GM12872 (cell line): ENCODE measurements at regions not wholly inside any gene's neighbourhood (a gene's known extent, or its start where the extent isn't known, plus 50 kb on each side); places are given as distances from the start of the nearest gene placed in this dataset.

Experiments used
- TF ChIP-seq, protein P1 (sequence below): IDR thresholded peaks from 3 replicates; pipeline ENCODE4 v1.5.1; 2011; ENCODE audit warnings: low read depth, mild to moderate bottlenecking, low read length, moderate library complexity; ENCODE audit not compliant: insufficient read depth

GRCh38 chr2:65562890-65563289, 130.5 kb upstream of the SPRED2 start:
- TF ChIP-seq, protein P1, sequence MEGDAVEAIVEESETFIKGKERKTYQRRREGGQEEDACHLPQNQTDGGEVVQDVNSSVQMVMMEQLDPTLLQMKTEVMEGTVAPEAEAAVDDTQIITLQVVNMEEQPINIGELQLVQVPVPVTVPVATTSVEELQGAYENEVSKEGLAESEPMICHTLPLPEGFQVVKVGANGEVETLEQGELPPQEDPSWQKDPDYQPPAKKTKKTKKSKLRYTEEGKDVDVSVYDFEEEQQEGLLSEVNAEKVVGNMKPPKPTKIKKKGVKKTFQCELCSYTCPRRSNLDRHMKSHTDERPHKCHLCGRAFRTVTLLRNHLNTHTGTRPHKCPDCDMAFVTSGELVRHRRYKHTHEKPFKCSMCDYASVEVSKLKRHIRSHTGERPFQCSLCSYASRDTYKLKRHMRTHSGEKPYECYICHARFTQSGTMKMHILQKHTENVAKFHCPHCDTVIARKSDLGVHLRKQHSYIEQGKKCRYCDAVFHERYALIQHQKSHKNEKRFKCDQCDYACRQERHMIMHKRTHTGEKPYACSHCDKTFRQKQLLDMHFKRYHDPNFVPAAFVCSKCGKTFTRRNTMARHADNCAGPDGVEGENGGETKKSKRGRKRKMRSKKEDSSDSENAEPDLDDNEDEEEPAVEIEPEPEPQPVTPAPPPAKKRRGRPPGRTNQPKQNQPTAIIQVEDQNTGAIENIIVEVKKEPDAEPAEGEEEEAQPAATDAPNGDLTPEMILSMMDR: no peak

DNA sequence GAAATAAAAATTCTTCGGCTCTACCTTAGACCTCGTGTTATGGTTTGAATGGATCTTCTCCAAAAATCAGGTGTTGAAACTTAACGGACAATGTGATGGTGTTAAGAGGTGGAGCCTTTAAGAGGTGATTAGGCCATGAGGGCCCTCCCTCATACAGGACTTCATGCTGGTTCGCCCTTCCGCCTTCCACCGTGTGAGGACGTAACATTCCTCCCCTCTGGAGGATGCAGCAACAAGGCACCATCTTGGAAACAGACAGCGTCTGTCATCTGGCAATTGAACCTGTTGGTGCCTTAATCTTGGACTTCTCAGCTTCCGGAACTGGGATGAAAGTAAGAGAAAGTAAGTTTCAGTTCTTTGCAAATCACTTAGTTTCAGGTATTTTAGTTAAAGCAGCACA, 126.3 kb upstream of the SPRED2 start:
- TF ChIP-seq, protein P1: no peak

DNA sequence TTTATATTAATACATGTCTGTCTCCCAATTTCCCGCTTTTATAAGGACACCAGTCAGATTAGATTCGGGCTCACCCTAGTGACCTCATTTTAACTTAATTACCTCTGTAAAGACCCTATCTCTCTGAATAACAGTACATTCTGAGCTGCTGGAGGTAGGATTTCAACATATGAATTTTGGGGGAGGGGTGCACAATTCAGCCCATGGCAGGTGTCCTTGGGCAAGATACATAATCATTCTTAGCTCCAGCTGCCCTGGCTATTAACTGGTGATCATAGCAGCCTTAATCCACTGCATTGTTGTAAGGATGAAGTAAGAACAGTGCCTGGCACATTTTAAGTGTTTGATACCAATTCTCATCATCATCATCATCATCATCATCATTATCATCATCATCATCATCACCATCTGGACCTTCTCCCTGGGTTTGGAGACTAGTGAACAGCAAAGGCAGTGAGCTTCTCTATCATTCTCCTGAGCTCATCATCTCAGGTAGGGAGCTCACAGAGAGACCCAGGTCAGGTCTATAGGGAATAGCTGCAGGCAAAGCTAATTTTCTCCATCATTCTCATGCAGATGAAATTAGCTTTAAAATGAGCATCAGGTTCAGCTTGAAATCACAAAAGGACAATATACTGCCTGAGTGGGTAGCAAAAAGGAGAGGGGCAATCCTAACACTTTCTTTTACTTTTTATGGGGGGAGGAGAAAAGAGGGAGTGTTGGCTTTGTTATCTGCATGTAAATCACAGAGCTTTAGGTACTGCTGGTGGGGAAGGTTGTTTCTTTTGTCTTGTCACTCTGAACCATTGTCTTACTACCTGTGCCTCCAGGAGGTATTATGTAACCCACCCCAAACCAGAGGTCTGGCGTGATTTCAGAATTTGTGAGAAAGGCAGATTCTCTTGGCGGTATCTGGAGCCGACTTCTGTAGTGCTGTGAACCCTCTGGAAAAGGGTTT, 125.5 kb upstream of the SPRED2 start:
- TF ChIP-seq, protein P1: no peak

- TF ChIP-seq, protein P1: no peak
Observed at GRCh38 chr2:65554765-65555591, 122.6 kb upstream of the SPRED2 start.

DNA sequence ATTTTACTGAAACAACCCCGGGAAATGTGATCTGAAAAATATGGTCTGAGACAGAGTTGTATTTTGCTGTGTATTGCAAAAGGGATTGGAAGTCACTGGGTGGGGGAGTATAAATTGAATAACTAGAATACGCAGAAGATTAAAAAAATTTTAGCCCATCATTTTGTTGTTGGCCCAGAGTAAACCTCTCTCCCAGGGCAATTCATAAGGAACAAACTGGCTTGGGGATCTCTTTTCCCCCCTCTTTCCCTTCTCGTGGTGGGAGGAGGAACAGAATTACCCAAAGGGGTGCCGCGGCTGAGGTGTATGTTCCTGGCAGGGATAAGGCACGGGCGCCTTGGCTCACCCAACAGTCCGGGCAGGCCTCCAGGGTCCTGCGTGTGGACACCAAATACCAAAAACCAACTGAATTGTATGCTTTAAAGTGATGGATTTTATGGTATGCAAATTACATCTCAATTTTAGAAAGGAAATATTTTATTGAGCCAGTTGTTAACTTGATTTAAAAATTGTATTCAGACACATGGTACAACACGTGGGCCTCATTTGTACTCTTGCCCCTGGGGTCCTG, 121.2 kb upstream of the SPRED2 start:
- TF ChIP-seq, protein P1: no peak

DNA sequence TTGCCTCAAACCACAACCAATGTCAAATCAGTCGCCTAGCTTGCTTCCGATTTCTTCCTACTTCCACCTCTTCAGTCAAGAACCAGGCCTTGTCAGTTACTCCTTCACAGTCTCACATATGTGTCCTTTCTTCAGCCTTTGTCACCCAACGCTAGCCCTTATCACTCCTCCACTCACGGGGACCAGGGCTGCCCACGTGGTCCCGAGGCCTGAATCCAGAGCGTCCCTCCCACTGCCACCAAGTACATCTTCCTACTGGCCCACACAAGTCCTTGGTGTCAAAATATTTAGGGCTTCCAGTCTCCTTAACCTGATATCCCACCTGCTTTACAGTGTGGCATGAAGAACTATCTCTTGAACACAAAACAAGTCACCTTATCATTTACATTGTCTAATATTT, 119.1 kb upstream of the SPRED2 start:
- TF ChIP-seq, protein P1: no peak

DNA sequence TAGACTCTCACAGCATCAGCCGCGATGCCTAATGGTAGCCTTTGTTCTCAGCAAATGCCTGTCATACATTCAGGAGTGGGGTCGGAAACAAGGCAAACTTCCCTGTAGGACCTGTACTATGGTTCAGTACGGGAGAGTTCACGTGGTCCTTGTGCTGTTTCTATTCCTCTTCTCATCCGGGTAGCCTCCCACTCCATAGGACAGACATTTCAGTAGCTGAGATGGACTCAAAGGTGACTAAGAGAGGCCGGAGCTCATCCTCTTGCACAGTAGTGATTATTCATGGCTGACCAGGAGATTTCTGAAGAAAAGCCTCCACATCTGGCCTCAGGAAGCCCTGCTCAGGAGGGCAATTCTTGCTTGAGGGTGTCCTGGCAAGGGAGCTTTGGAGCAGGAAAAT, 117.8 kb upstream of the SPRED2 start:
- TF ChIP-seq, protein P1: no peak
